Heart left ventricle (tissue), 16 donors: ENCODE measurements at regions not wholly inside any gene's neighbourhood (a gene's known extent, or its start where the extent isn't known, plus 50 kb on each side); places are given as distances from the start of the nearest gene placed in this dataset.

Source experiments
- ATAC-seq, 4 donors: fragments of 200-7000 bp; cut with Tn5 transposase; one replicate each; pipeline ENCODE4 v1.9.1; 2020 to 2022; ENCODE audit warnings: moderate library complexity in 4 of 4, mild to moderate bottlenecking in 3 of 4, moderate number of reproducible peaks in 1 of 4
- DNase-seq, 5 donors: peaks; one replicate each; pipeline ENCODE4 v3.0.0-alpha.2; 2020
- H3K27ac ChIP-seq, 12 donors: fragments of 200-600 bp; sonication (generic) in 4 of 12; one replicate each; pipeline versions ENCODE4 v1.5.0 to v1.8.0; 2016 to 2022; ENCODE audit warnings: mild to moderate bottlenecking in 2 of 12
- H3K27me3 ChIP-seq, 9 donors: fragments of 200-600 bp; sonication (generic) in 2 of 9; one replicate each; pipeline versions ENCODE4 v1.5.1 to v1.8.0; 2016 to 2022; ENCODE audit warnings: mild to moderate bottlenecking in 3 of 9
- H3K36me3 ChIP-seq, 9 donors: fragments of 200-600 bp; sonication (generic) in 2 of 9; one replicate each; pipeline versions ENCODE4 v1.5.0 to v1.8.0; 2018 to 2022; ENCODE audit warnings: mild to moderate bottlenecking in 2 of 9
- H3K4me1 ChIP-seq, 12 donors: fragments of 200-600 bp; sonication (generic) in 4 of 12; one replicate each; pipeline versions ENCODE4 v1.5.0 to v1.8.0; 2016 to 2022; ENCODE audit warnings: mild to moderate bottlenecking in 3 of 12
- H3K4me3 ChIP-seq, 12 donors: fragments of 200-600 bp; sonication (generic) in 4 of 12; one replicate each; pipeline versions ENCODE4 v1.5.0 to v1.8.0; 2017 to 2022; ENCODE audit warnings: mild to moderate bottlenecking in 9 of 12, moderate library complexity in 4 of 12
- H3K9me3 ChIP-seq, 12 donors: fragments of 200-600 bp; sonication (generic) in 4 of 12; one replicate each; pipeline versions ENCODE4 v1.5.0 to v1.8.0; 2016 to 2022; ENCODE audit warnings: mild to moderate bottlenecking in 1 of 12
- CTCF ChIP-seq, 12 donors: fragments of 200-600 bp; sonication (generic) in 4 of 12; IDR thresholded peaks; one replicate each; pipeline versions ENCODE4 v1.5.0 to v1.8.0; 2018 to 2022; ENCODE audit warnings: antibody characterized with exemption in 12 of 12, mild to moderate bottlenecking in 5 of 12
- POLR2A ChIP-seq, 2 donors: fragments of 450-650 bp; IDR thresholded peaks; one replicate each; pipeline ENCODE4 v1.6.1; 2017; ENCODE audit warnings: antibody characterized with exemption in 2 of 2, mild to moderate bottlenecking in 2 of 2, moderate library complexity in 2 of 2
- WGBS, 4 donors: extraction: QIAGEN DNeasy Blood & Tissue Kit in 2 of 4; methylation state at CpG; one replicate each; pipeline versions ENCODE4 v1.1.5 to v1.1.7; 2013 to 2018; 5-methylcytosine and 5-hydroxymethylcytosine counted together
- intact Hi-C, 10 donors: fragments of 100-400 bp; cut with DNase I; formaldehyde crosslinking; loops; one replicate each; pipeline versions ENCODE4 v1.11.1 to v1.14.2; 2022
- donor health status: ischemic (EF 13 %, LVEDD 7.1; RV severe dilation, severe dysfunction).
- donor health status: healthy with polysubstance abuse.
- donor health status: DM: no; HTN: yes; CAD: no.
- donor health status: DM: no; HTN: no; CAD: no.
- donor health status: ischemic (EF 25% LVEDD 6.9; RV normal size, moderate dysfunction).
- donor health status: ischemic (EF 25% LVEDD 5.7; RV mildly dilated, moderate dysfunction).
- donor health status: healthy.
- donor health status: DM: yes; HTN: yes; CAD: no.
- donor health status: ischemic (EF 35%, LVEDD 5.7; RV mildly dilated, moderate dysfunction).
- donor health status: nonischemic (EF 11% LVEDD 7.7; RV severe dilation, severe dysfunction).
- donor health status: DM: yes; HTN: yes; CAD: no.
- donor health status: PGD.
- donor health status: ischemic (EF 29% LVEDD 5.4; RV normal size, mild dysfunction).
- donor health status: nonischemic (EF 23%, LVEDD 6.1; RV moderate dilation, normal function).

DNA sequence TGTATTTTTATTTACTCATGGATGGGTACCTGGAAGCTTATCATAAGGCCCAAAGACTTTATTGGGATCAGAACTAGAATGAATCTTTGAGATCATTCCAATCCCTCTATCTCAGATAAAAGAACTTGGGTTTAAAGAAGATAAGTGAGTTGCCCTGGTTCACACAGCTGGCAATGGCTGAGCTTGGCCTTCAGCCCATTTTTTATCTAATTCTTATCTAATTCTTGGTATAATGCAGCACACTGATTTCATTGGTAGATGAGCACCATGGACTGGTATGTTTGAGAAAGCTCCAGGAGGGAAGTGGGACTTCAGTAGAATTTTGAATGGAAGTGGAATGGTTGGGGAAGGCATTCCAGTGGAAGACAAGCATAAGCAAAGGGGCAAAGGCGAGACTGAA is 558.9 kb downstream of the REEP3 start:
- 82 to 91% (median 86%) methylated on average over 1 of the region's 1 CpG for WGBS, 4 donors
- intact Hi-C loops, result no loop called here
- DNase-seq (no peak), ATAC-seq (no peak)
- Histone ChIP-seq H3K4me1 (no peaks in the 10 kb centered on the region), H3K4me3 (no peak overlapping the region), H3K27me3 (no peaks in the 10 kb centered on the region), H3K36me3 (no peaks in the 10 kb centered on the region), H3K9me3 (no peaks in the 10 kb centered on the region), H3K27ac (no peak overlapping the region)
- TF ChIP-seq POLR2A (IDR thresholded peaks at IDR 0.05) (no peak), CTCF (IDR thresholded peaks at IDR 0.05) (no peak)

DNA sequence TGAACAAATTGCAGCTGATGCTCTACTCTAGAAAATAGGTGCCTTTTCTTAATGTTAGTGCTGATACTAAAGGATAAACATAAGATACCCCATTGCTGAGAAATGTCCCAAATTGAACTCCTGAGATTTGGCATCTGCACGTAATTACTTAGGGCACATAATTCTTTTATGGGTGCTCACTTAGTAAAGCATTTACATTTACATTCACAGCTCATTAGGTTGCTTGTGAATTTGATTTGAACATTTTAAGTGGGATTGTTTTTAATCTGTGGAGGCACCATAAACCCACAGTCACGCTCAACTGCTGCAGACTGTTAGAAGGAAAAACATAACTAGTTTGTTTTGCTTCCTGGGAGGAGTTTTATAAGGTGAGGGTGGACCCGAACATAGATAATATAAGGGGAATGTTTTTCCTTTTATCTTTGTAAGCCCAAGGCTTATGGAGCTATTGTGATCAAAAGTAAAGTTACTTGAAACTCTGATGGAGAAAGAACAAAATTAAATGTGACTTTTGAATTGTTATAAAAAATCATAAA is 560.8 kb downstream of the REEP3 start:
- no peaks in the 10 kb centered on the region for H3K9me3 ChIP-seq
- no peak for DNase-seq
- TF ChIP-seq POLR2A (IDR thresholded peaks at IDR 0.05) (no peak), CTCF (IDR thresholded peaks at IDR 0.05) (no peak)
- no peak for ATAC-seq
- H3K27me3 ChIP-seq, result no peaks in the 10 kb centered on the region
- 76 to 83% (median 80%) methylated on average over 3 of the region's 3 CpGs for WGBS, 4 donors
- H3K4me3 ChIP-seq, result no peak overlapping the region
- no peaks in the 10 kb centered on the region for H3K36me3 ChIP-seq
- H3K4me1 ChIP-seq, result no peaks in the 10 kb centered on the region
- H3K27ac ChIP-seq, result no peak overlapping the region
- intact Hi-C loops, result no loop called here

- Histone ChIP-seq H3K4me1 (no peaks in the 10 kb centered on the region), H3K9me3 (no peaks in the 10 kb centered on the region), H3K36me3 (no peaks in the 10 kb centered on the region), H3K27me3 (no peaks in the 10 kb centered on the region), H3K4me3 (no peak overlapping the region), H3K27ac (no peak overlapping the region)
- ATAC-seq (no peak), DNase-seq (no peak)
- 60 to 69% (median 63%) methylated on average over 2 of the region's 2 CpGs for WGBS, 4 donors
- intact Hi-C loops, result no loop called here
- TF ChIP-seq CTCF (IDR thresholded peaks at IDR 0.05) (no peak), POLR2A (IDR thresholded peaks at IDR 0.05) (no peak)
These were observed 565.0 kb downstream of the REEP3 start for GRCh38 chr10:64086083-64086767.

GRCh38 chr10:64089648-64090047 is 568.4 kb downstream of the REEP3 start:
- Histone ChIP-seq H3K4me1 (no peaks in the 10 kb centered on the region), H3K4me3 (no peak overlapping the region), H3K27me3 (no peaks in the 10 kb centered on the region), H3K36me3 (no peaks in the 10 kb centered on the region), H3K9me3 (no peaks in the 10 kb centered on the region), H3K27ac (no peak overlapping the region)
- DNase-seq (no peak), ATAC-seq (no peak)
- 36 to 44% (median 40%) methylated on average over 2 of the region's 2 CpGs for WGBS, 4 donors
- no peak for TF ChIP-seq CTCF (IDR thresholded peaks at IDR 0.05)
- TF ChIP-seq POLR2A (IDR thresholded peaks at IDR 0.05), result no peak
- intact Hi-C loops, result no loop called here
